HG03064 (cell line): ENCODE measurements at regions not wholly inside any gene's neighbourhood (a gene's known extent, or its start where the extent isn't known, plus 50 kb on each side); places are given as distances from the start of the nearest gene placed in this dataset.

Experiments
- ATAC-seq: cut with Tn5 transposase; IDR thresholded peaks from one replicate; pipeline ENCODE4 v1.9.1; 2021; ENCODE audit warnings: low read depth; ENCODE audit not compliant: unreplicated experiment

DNA sequence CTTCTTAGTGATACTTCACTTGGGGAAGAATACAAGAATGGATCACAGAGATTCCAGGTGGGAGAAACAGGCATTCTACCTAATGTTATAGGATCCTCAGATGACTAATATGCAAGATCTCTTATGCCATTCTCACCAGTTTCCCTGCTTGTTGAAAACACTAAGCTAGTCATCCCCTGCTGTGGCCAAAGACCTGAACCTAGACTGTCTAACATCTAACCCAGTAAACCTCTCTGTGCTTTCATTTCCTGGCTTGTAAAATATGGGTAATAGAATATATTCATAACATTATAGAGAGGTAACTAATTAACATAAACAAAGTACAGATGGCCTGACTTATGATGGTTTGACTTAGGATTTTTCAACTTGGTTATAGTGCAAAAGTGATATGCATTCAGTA is 776.3 kb downstream of the TUSC7 start:
- ATAC-seq, result no peak

DNA sequence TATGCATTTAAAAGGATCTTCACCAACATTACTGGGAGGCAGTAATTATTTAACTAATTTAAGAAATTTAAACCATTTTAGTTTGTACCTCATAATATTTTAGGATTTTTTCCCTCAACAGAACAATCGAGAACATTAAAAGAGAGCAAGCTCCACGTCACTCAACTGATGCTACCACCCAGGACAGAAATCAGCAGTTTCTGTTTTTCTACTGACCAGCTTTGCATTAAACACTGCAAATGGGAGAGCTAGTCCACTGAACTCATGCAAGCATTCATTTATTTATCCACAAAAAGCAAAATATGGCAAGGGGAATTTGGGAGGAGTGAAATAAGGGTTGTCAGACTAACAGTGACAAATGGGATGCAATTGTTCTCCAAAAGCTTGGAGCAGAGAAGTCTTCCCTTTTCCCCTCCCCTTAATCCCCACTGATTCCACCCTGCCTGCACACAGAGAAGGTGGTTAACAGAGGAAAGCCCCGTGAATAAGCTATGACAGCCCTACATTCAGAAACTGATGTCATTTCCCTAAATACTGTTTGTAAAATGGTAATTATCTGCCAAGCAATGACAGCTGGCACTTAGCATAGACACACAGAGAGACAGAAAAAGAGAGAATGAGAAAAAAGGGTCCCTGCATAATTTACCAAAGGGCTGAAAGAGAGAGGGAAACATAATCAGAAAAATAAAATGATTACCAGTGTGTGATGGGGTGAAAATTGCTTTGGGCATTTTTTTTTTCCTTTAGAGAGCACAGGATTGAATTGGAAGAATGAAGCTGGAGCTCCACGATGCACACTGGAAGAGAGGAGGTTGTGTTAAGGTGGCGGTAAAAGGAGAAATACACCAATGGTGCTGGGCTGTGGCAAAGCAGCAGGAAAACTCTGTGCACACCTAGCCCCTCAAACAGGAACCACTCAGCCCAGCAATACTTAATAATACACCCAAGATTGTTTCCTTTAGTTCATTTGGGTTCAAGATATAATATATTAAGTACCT is 777.4 kb downstream of the TUSC7 start:
- peak; percentile 52 for ATAC-seq

DNA sequence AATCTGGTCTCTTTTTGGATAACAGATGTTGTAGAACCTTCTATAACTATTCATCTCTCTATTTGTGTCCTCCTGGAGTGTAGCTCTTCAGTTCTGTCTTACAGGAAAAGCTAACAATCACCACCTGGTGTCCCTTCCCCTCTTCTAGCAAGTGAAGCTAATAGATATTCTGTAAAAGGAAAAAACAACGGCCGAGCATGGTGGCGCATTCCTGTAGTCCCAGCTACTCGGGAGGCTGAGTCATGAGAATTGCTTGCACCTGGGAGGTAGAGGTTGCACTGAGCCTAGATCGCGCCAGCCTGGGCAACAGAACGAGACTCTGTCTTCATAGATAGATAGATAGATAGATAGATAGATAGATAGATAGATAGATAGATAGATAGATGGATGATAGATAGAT is 779.4 kb downstream of the TUSC7 start:
- no peak for ATAC-seq

DNA sequence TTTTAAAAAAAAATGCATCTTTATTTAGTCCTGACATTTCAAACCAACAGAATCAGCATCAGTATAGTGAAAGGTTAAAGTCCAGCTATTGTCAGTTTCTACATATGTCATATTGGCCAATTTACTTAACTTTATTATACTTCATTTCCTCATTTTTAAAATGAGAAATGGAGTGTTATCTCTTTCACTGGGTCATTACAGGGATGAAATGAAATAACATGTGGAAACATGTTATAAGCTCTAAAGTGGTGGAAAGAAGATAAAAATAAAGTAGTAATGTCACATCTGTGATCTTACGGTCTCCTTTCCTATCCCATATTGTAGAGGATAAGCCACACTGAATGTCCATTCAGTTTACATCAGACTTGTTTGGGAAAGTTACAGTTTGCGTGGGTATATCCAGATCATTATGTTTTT is 780.1 kb downstream of the TUSC7 start:
- ATAC-seq, result no peak

DNA sequence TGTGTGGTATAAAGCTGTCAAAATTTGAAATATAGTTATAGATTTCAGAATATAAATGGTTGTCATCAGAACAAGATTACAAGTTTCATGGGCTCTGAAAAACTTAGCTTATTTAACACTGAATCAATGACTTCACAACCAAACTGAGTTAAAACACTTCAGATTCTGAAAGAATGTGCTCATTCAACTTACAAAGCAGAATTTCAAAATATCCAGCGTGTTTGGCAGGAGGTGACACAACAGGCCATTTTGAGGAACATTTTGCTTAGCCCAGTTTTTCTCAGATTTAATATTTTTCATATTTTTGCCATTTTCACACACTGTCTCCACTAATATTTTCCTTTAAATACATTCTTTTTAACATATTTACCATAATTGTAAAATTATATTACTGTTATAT is 781.1 kb downstream of the TUSC7 start:
- ATAC-seq, result no peak

DNA sequence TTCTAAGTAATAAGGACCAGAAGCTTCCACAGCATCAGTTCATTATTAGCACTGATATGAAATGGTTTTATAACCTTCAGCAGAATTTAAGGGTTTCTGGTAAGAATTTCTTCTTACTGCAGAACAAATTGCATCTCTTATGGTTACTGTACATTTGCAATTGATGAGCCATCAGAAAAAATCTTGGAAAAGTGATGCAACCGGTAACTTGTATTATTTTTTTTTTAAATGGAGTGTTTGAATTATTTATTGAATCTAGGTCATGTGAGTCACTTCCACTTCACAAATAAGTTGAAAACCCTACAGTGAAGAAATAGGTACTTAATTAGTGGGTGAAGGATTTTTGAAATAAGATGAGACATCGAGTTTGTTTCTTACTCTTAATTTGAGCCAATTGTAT is 786.0 kb downstream of the TUSC7 start:
- no peak for ATAC-seq

DNA sequence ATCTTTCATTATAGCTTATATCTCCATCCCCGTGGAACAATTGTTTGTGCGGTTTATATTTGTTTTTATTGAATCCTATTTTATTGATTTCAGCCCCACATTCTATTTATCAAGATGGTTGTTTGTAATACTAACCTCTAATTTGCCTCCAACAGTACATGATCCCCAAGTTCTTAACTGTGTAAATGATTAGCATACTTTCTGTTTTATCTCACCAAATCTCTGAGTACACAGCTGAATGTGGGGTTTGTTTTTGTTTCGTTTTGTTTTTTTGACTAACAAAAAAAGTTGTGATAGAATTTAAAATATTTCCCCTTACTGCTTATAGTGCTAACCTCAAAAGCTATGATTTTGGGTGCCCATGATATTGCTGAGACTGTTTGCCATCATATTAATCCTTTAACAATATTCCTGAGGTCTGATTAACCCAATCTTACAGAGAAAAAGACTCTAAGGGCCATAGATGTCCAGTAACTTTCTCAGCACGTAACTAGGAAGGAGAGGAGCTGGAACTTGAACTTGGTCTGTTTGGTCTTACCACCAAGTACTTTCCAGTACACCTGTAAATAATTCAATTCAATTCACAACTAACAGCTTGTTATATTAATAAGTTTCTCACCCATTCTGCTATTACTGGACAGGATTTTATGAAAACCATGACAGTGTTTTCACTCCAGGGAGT is 789.8 kb downstream of the TUSC7 start:
- peak; percentile 71 for ATAC-seq

DNA sequence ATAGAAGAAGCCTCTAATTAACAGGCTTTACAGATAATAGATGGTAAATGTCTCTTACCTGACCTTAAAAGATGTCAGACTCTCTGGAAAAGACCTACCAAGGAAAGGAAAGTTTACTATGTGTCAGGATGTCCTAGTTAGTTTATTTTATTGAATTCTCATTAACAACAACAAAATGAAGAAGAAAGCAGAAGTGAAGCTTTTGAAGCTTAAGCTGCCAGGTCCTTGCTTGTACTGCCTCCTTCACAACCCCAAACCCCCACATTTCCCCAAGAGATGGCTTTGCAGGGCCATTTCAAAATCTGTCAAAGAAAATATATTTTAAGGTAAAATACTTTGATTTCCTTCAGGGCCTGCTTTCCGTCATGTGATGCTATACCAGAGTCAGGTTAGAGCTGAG is 798.4 kb downstream of the TUSC7 start:
- no peak for ATAC-seq

DNA sequence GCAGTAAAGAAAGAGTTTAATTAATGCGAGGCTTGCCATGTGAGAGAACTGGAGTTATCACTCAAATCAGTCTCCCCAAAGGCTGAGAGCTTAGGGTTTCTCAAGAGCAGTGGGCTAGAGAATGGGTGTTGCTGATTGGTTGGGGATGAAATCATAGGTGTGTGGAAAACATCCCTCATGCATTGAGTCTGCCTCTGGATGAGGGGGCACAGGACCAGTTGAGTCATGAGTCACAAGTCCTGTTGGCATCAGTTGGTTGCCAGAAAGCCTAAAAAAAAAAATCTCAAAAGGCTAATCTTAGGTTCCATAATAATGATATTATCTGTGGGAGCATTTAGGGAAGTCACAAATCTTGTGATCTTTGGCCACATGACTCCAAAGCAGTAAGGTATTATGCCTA is 800.3 kb downstream of the TUSC7 start:
- ATAC-seq, result no peak

DNA sequence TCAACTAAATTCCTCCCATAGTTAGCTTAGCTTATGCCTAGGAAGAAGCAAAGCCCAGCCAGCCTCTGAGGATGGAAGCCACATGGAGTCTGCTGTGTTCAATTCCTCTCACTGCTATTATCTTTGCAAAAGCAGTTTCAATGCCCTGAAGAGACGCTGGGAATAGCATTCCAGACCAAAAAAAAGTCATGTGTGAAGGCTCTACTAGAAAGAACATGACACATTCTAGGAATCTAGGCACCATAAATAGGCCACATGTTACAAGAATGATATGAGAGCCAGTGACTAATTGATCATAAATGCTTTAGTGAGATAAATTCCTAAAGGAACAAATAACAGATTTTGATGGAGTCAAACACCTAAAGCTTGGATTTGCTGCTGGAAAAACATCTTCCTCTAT is 800.8 kb downstream of the TUSC7 start:
- ATAC-seq, result no peak

DNA sequence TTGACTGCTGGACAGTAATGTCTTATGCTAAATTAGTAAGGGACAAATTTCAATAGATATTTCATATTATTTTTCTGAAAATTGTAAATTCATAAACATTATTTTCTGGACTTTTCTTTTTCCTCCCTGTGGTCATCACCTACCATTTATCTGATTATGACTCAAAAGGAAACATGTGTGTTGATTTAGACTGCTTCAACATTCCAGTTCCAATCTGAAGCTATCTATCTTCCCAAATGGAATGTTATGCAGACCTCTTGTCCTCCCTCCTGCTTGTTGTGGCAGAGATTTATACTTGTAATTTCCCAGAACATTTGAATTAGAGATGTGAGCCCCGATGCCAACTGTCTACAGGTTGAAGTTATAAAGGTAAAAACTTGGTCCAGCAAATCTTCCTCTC is 803.4 kb downstream of the TUSC7 start:
- no peak for ATAC-seq

DNA sequence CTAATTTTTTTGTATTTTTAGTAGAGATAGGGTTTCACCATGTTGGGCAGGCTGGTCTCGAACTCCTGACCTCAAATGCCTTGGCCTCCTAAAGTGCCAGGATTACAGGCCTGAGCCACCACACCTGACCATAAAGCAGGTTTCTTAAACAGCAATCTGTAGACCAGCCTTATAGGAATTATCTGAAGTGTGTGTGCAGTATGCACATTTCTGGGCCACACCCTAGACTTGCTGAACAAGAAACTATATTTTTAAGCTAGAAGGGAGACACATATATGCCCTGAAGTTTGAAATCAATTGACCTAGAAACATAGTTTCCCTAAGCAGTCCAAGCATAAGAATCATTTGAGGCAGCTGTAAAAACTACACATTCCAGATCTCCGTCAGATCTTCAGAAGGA is 805.7 kb downstream of the TUSC7 start:
- ATAC-seq, result no peak

DNA sequence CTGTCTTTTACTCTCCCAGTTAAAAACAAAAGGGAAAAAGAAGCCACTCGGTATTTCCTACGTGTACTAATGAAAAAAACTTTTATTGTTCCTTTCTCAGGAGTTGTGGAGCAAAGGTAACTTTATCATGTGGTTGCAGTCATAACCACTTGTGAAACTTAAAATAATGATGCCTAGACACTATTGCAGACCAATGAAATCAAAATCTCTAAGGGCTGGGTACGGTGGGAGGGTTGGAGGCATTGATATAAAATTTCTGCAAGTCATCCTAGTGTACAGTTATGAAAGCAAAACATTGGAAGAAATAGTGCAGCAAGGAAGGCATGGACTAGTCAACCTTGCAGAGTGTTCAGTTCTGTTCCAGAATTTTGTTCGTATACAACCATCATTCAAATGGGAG is 808.8 kb downstream of the TUSC7 start:
- no peak for ATAC-seq

DNA sequence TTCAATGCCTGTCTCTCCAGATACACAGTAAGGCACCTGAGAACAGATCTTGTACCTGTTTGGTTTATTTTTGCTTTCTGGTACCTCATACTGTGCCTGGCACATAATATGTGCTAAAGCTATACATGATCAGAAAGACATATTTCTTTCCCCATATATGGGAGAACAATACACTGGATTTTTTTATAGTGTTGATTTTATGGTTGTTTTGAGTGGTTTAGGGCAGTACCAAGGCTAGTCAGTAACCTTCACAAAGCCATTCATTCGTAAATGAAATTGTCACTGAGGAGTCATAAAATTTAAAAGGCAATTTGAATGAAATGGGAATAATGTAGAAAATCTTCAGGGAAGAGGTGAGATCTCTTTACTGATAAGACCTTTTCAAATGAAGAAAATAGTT is 810.2 kb downstream of the TUSC7 start:
- ATAC-seq, result no peak

DNA sequence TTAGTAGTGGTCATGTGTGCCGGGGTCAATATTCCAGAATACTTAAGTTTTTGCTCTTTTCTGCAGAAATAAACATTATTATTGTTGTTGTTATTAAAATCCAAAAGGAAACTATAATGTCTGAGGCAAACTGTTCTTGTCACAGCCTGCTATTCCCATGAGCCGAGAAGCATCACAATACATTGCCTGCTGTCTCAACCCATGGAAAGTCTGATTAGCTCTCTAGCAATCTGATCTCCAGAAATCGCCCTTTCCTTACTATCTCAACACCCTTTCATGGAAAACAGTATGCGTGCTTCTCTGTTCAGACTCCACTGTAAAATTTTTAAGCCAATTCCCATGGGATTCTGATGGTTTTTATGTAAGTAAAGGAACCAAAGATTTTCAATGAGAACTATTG is 811.0 kb downstream of the TUSC7 start:
- ATAC-seq, result no peak

DNA sequence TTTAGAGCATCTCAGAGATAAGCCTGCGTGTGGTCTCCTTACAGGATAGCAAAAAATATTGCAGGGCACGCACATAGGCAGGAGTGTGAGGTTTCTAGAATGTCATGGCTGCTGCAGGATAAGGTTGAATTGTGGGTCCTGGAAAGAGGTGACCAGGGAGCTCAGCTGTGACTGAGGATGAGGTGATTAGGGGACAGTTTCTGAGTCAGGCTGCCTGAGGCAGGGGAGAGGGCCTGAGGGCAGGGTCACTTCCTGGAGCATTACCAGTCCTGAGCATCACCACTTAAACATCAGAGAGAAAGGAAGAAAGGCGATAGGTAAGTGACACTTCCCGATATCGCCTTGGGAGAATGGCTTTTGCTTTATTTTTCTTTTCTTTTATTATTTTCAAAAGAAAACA is 813.8 kb downstream of the TUSC7 start:
- no peak for ATAC-seq

DNA sequence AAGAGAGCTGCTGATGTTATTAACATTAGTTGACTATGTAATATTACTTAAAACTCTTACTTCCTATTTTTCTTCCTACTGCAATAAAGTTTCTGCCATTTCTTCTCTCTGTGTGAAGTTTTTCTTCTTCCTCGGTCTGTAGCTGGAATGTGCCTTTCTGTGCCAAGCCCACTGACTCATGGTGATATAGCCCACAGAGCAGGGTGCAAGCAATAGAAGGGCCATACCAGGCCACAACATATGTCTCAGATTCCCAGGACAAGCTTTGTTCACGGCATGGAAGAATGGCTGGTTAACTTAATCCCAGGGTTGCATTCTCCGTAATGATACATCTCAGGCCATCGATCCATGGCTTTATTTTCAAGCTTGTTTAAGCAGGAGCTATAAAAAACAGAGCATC is 815.3 kb downstream of the TUSC7 start:
- no peak for ATAC-seq

DNA sequence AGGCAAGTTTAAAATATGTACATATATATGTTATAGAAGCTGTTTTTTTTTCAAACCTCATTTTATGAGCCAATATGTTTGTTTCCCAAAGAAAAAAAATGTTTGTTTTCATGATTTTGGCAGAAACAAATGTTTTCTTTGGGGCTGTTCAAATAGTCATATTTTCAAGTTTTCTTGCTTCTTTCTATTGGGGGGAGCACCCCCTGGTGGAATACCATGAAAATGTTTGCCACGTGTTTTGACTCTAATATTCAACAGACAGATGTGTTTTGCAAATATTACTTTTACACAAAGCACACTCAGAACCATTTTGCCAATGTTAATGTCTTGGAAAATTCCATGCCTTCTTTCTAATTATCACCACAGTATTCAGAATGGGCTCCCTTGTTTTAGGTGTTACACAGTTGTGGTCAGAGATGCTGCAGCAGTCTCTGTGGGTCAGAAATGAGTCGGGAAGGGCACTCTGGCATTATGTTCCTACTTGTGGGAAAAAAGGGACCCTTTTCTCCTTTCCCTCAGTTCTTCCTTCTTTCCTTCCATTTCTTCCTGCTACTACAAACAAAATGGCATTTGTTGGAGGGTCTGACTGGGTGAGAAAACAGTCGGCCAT is 817.0 kb downstream of the TUSC7 start:
- no peak for ATAC-seq

DNA sequence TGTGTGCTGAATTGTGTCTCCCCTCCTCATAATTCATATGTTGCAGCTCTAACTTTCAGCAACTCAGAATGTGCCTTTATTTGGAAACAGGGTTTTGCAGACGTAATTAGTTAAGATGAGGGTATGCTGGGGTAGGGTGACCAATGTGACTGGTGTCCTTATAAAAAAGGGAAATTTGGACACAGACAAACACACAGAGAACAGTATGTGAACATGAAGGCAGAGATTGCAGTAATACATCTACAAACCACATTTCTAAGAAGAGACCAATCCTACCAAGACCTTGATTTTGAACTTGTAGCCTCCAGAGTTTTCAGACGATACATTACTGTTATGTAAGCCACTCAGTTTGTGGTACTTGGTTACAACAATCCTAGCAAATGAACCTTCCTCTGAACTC is 817.8 kb downstream of the TUSC7 start:
- no peak for ATAC-seq

DNA sequence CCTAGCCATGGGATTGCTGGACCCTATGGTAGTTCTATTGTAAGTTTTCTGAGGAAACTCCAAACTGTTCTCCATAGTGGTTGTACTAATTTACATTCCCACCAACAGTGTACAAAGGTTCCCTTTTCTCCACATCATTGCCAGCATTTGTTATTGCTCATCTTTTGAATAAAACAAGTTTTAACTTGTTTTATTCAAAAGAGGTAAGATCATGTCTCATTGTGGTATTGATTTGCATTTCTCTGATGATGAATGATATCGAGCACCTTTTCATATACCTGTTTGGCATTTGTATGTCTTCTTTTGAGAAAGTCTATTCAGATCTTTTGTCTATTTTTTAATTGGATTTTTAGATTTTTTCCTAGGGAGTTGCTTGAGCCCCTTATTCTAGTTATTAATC is 819.1 kb downstream of the TUSC7 start:
- no peak for ATAC-seq

DNA sequence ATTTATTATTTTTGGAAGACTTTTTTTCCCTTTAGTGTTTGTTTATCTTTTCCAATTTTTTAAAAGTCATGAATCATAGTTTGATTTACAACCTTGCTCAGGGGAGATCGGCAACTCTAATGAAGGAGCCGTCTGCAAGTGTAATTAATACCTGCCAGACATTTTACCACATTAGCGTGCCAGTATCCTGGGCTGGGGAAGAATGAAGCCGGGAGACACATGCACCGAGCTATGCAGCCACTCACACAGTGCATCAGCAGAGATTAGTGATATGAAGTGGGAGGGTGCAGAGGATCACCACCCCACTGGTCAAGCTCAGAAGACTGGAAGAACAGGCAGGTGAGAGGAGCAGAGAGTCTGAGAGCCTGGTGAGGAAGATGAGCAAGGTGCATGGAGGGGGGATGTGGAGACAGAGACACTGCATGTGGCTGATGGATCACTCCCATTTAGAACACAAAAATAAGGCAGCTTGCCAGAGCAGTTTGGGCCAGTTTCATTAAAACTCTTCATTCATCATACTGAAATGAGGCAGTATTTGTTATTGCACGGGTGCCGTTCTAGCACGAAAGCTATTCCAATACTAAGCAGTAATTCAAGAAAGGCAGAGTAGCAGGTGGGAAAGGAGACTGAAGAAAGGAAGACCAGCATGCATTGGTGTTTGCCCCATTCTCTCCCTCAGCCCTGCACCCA is 821.6 kb downstream of the TUSC7 start:
- no peak for ATAC-seq
